GM21825 (cell line): ENCODE measurements at regions not wholly inside any gene's neighbourhood (a gene's known extent, or its start where the extent isn't known, plus 50 kb on each side); places are given as distances from the start of the nearest gene placed in this dataset.

Source experiments
- ATAC-seq: cut with Tn5 transposase; IDR thresholded peaks from one replicate; pipeline ENCODE4 v1.9.1; 2021; ENCODE audit warnings: mild to moderate bottlenecking, moderate library complexity; ENCODE audit not compliant: unreplicated experiment

DNA sequence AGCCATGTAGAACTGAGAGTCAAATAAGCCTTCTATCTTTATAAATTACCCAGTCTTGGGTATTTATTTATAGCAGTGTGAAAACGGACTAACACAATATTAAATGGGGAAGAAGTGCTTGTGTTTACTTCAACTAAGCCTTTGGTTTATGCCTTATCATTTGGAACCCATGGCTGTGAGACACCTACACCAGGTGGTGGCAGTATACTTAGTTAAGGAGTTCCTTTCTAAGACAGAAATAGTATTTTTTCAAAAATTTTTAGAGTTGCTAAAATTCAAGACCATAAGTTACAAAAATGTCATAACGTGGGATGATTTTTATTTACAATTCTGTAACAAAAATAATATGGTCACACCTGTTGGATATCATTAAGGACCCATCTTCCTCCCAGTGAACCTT, 354.5 kb upstream of the SOX14 start:
- no peak for ATAC-seq

- ATAC-seq, result no peak
Measured at GRCh38 chr3:137410028-137410427, 354.1 kb upstream of the SOX14 start.

- ATAC-seq, result no peak
Measured at GRCh38 chr3:137420198-137420995, 343.7 kb upstream of the SOX14 start.

GRCh38 chr3:137438561-137438960, 325.6 kb upstream of the SOX14 start:
- ATAC-seq, result no peak

GRCh38 chr3:137460944-137461343, 303.2 kb upstream of the SOX14 start:
- no peak for ATAC-seq

DNA sequence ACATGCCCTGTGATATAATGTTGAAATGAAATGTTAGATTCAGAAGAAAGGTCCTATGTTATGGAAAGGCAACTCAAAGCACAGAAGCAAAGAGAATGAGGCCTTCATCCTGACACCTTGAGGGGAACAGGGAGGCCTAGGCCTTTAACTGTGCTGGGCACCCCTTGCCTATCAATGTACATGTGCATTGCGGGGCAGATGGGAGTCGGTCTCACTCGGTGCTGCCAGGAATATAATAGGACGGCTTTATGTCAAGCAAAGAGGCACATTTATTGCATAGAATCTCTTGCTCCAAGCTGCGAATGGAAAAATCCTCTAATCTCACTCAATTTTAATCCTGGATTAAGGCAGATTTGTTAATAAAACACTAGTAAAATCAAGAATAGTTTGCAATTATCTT, 301.0 kb upstream of the SOX14 start:
- no peak for ATAC-seq

- ATAC-seq, result no peak
Measured at GRCh38 chr3:137464341-137464740, 299.8 kb upstream of the SOX14 start.

DNA sequence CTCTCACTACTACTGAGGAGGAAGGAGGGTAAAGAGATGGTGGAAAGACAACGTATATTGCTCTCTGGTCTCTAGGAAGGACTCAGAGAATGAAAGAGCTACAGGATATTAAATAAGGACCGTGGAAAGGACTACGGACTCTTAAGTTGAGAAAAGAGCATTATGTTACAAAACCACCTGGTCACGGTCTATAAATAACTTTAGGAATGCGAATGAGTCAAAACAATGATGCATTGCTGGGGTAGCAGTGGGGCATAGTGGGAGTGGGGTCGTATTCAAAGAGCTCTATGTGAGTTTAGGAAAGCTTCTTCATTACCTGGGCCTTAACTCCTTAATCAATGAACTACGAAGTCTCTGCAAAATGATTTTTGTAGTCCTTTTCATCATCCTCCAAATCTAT, 295.7 kb upstream of the SOX14 start:
- ATAC-seq, result no peak

DNA sequence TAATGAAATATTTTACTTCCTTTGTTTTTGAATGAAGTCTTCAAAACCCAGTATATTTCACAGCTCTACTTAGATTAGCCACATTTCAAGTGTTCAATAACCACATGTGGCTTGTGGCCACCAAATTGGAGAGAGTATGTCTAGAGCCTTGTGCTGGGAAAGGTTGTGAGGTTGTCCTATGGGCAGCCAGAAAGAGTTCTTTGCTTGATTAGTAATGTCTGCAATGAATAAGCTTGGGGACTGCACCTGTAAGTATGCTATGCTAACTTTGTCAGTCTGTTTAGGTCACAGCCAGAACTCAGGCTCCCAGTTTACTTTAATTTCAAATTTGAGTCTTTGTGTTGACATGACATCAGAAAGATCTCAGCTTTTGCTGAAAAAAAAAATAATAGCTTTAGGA, 294.9 kb upstream of the SOX14 start:
- no peak for ATAC-seq

- ATAC-seq, result no peak
Measured at GRCh38 chr3:137471130-137471529, 293.0 kb upstream of the SOX14 start.

- ATAC-seq, result no peak
Measured at GRCh38 chr3:137471558-137472204, 292.4 kb upstream of the SOX14 start.

- no peak for ATAC-seq
Measured at GRCh38 chr3:137477614-137478013, 286.5 kb upstream of the SOX14 start.

DNA sequence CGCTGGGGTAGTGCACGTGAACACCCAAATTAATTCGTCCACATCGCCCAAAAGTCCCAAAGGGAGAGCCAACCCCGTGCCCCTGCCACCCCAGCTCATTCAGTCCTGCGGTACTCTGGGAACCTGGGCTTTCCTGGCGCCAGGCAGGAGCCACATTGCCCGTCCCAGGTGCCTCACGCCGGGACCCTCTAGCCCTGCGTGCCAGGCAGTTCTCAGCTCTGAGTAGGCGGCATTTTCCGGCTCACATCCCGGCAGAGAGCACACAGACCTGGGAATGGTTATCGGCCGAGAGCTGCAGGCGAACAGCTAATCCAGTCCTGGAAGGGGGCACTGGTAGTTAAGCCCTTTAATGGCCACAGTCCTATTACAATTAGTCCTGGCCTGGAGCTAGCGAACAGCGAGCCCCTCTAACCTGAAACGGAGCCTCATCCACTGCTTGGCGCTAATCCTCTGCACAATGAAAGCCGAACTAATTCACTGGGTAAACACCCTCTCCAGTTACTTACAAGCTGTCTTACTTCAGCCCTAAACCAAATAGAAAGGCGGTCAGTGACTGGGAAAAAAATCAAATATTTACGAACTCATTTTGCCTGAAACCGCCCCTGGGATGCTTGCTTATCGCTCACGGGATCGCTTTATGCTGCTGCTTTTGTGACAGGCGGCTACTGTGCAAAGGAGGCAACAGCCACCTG, 254.6 kb upstream of the SOX14 start:
- ATAC-seq, result no peak

DNA sequence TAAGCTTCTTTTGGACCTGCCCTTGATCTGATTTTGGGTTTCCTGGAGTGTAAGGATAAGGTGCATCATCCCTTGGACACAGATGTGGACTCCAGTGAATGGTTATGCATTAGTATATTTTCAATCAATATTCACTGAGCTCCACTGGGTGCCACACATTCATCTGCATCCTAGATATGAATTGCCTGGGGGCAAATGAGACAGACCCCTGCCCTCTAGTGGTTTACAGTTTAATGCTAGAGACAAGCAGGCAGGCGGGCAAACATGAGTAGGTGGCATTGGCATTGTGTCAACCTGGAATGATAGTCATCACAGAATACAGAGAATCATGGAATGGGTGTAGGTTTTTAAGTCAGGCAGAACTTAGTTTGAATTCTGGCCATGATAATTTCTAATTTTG, 252.5 kb upstream of the SOX14 start:
- no peak for ATAC-seq

DNA sequence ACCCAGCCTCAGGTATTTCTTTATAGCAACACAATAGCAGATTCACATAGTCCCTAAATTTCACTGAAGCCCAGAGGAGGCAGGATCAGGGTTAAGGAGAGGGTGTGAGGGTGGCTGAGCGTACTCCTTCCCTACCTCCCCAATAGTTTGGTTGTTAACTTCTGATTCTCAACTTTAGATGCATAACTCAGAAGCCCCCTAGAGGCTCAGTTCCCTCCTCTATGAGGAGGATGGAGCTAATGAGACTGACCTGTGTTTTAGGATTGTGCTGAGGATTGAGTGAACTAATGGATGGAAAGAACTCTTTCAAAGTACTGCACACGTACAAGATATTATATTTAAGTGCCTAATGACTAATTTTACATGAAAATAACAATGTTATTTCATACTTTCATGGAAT, 249.3 kb upstream of the SOX14 start:
- no peak for ATAC-seq

DNA sequence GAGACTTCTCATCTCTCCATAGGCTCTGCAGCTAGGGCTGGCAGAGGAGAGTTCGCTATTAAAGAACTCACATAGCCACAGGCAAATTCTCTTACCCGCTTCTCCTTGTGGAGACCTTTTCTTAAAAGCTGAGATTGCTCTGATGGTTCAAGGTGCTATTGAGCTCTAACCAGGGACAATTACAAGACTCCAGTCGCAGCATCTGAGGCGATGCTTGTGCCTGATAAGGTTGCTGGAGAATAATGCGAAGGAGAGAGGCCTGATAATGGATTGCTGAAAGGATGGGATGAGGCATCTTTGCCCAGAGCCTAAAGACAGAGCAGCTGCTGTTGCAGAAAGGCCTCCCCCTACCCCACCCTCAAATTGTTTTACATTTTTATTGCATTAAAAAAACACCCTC, 244.5 kb upstream of the SOX14 start:
- no peak for ATAC-seq

DNA sequence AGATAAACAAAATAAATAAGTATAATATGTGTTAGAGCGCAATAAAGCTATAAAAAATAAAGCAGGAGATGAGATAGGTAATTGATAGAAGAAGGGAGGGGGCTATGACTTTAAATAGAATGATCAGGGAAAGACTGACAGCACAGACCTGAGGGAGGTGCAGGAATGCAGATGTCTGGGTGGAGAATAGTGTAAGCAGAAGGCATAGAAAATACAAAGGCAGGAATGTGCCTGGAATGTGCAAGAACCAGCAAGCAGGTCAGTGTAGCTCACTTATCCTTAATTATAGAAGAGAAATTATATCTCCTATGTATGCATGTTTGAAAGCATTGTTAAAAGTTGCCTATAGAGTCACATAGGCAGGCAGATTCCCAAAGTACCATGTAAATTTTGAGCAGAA, 239.4 kb upstream of the SOX14 start:
- no peak for ATAC-seq

- no peak for ATAC-seq
Measured at GRCh38 chr3:137525471-137525870, 238.6 kb upstream of the SOX14 start.

- ATAC-seq, result no peak
Measured at GRCh38 chr3:137542049-137542448, 222.1 kb upstream of the SOX14 start.

GRCh38 chr3:137554242-137554641, 209.9 kb upstream of the SOX14 start:
- ATAC-seq, result no peak

DNA sequence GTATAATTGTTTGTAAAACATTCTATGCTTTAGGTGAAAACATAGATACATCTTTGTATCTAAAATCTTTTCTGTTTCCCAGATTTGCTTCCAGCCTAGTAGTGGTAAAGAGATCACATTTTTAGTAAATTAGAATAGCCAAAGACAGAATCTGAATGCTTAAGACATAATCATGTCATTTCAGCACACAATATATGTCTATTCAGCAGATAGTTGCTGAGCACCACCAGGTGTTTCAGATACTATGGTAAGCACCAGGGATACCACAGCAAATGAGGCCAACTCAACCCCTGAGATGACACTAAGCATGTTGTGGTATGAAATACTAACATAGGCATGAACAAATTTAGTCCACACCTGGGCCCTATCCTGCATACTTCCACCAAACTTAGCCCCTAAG, 195.2 kb upstream of the SOX14 start:
- no peak for ATAC-seq

DNA sequence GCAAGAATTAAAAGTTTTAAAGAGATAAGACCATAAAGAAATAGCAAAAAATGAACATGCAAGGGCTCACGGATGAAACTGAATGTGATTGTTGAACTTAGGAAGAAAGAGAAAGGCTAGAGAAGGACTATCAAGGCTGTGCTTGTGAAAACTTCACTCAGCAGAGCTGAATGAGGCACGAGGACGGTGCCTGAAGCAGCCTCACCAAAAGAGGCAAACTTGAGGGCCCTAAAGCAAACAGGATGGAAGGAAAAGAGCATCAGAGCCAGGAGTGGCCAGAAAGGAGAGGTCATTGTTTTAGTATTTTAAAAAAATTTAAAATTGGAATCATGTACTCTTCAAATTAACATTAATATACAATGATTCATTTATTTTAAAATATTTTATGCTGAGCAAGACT, 191.2 kb upstream of the SOX14 start:
- ATAC-seq, result no peak
